ENCODE measurements at regions not wholly inside any gene's neighbourhood (a gene's known extent, or its start where the extent isn't known, plus 50 kb on each side); places are given as distances from the start of the nearest gene placed in this dataset.

- Histone ChIP-seq H3K27me3 (peaks cover 4% of the 10 kb centered on the region), H3K9me3 (no peaks in the 10 kb centered on the region), H3K27ac (no peak overlapping the region), H3K4me1 (ENCODE audit: control insufficient read depth in 1 of 2, insufficient read depth in 1 of 2, low read depth in 1 of 2, low read length in 1 of 2) (no peaks in the 10 kb centered on the region), H3K4me3 (ENCODE audit: low read depth in 1 of 2, low read length in 1 of 2) (no peak overlapping the region), H3K36me3 (no peaks in the 10 kb centered on the region)
- no peak for TF ChIP-seq CTCF (IDR thresholded peaks at IDR 0.05)
Observed at GRCh38 chr3:127390365-127391025, 102.6 kb upstream of the PRR20G start.

- no peak for TF ChIP-seq CTCF (IDR thresholded peaks at IDR 0.05)
- Histone ChIP-seq H3K4me1 (ENCODE audit: control insufficient read depth in 1 of 2, insufficient read depth in 1 of 2, low read depth in 1 of 2, low read length in 1 of 2) (no peaks in the 10 kb centered on the region), H3K4me3 (ENCODE audit: low read depth in 1 of 2, low read length in 1 of 2) (no peak overlapping the region), H3K27me3 (no peaks in the 10 kb centered on the region), H3K9me3 (no peaks in the 10 kb centered on the region), H3K27ac (no peak overlapping the region), H3K36me3 (no peaks in the 10 kb centered on the region)
Observed at GRCh38 chr3:127389913-127390312, 102.1 kb upstream of the PRR20G start.

GRCh38 chr3:127389420-127389819, 101.6 kb upstream of the PRR20G start:
- TF ChIP-seq CTCF (IDR thresholded peaks at IDR 0.05) = no peak
- Histone ChIP-seq H3K4me3 (ENCODE audit: low read depth in 1 of 2, low read length in 1 of 2) (no peak overlapping the region), H3K27me3 (no peaks in the 10 kb centered on the region), H3K27ac (no peak overlapping the region), H3K36me3 (no peaks in the 10 kb centered on the region), H3K9me3 (no peaks in the 10 kb centered on the region), H3K4me1 (ENCODE audit: control insufficient read depth in 1 of 2, insufficient read depth in 1 of 2, low read depth in 1 of 2, low read length in 1 of 2) (no peaks in the 10 kb centered on the region)

GRCh38 chr3:127388427-127388826, 100.6 kb upstream of the PRR20G start:
- Histone ChIP-seq H3K4me1 (ENCODE audit: control insufficient read depth in 1 of 2, insufficient read depth in 1 of 2, low read depth in 1 of 2, low read length in 1 of 2) (no peaks in the 10 kb centered on the region), H3K9me3 (no peaks in the 10 kb centered on the region), H3K4me3 (ENCODE audit: low read depth in 1 of 2, low read length in 1 of 2) (no peak overlapping the region), H3K27ac (no peak overlapping the region), H3K36me3 (no peaks in the 10 kb centered on the region), H3K27me3 (no peaks in the 10 kb centered on the region)
- no peak for TF ChIP-seq CTCF (IDR thresholded peaks at IDR 0.05)

- no peaks in the 10 kb centered on the region for H3K27me3 ChIP-seq
- no peak for TF ChIP-seq CTCF (IDR thresholded peaks at IDR 0.05)
- H3K9me3 ChIP-seq = no peaks in the 10 kb centered on the region
- H3K36me3 ChIP-seq = no peaks in the 10 kb centered on the region
- no peaks in the 10 kb centered on the region for H3K4me1 ChIP-seq (ENCODE audit: control insufficient read depth in 1 of 2, insufficient read depth in 1 of 2, low read depth in 1 of 2, low read length in 1 of 2)
- no peak overlapping the region for H3K27ac ChIP-seq
- H3K4me3 ChIP-seq (ENCODE audit: low read depth in 1 of 2, low read length in 1 of 2) = no peak overlapping the region
Observed at GRCh38 chr3:127387556-127388153, 99.8 kb upstream of the PRR20G start.

Measured in neutrophil (primary cell).